HG03432 (cell line): ENCODE measurements at regions not wholly inside any gene's neighbourhood (a gene's known extent, or its start where the extent isn't known, plus 50 kb on each side); places are given as distances from the start of the nearest gene placed in this dataset.

ENCODE experiments used
- ATAC-seq: cut with Tn5 transposase; IDR thresholded peaks from one replicate; pipeline ENCODE4 v1.9.1; 2021; ENCODE audit warnings: mild to moderate bottlenecking, moderate library complexity; ENCODE audit not compliant: unreplicated experiment

- ATAC-seq: no peak
Measured at GRCh38 chr6:145031001-145031400, 704.3 kb downstream of the EPM2A start.

- no peak for ATAC-seq
Measured at GRCh38 chr6:145031962-145032361, 703.4 kb downstream of the EPM2A start.

GRCh38 chr6:145032562-145033145, 702.7 kb downstream of the EPM2A start:
- ATAC-seq: no peak

- ATAC-seq: no peak
Measured at GRCh38 chr6:145034664-145035063, 700.7 kb downstream of the EPM2A start.

- no peak for ATAC-seq
Measured at GRCh38 chr6:145036236-145036635, 699.1 kb downstream of the EPM2A start.

GRCh38 chr6:145036848-145037567, 698.3 kb downstream of the EPM2A start:
- no peak for ATAC-seq

- ATAC-seq: no peak
Measured at GRCh38 chr6:145042559-145042958, 692.8 kb downstream of the EPM2A start.

- no peak for ATAC-seq
Measured at GRCh38 chr6:145043926-145044500, 691.3 kb downstream of the EPM2A start.

GRCh38 chr6:145044641-145045246, 690.6 kb downstream of the EPM2A start:
- no peak for ATAC-seq

GRCh38 chr6:145045582-145045981, 689.7 kb downstream of the EPM2A start:
- no peak for ATAC-seq

GRCh38 chr6:145047891-145048290, 687.4 kb downstream of the EPM2A start:
- ATAC-seq: no peak

- no peak for ATAC-seq
Measured at GRCh38 chr6:145051661-145052060, 683.7 kb downstream of the EPM2A start.

GRCh38 chr6:145055567-145055966, 679.8 kb downstream of the EPM2A start:
- ATAC-seq: no peak

GRCh38 chr6:145060714-145061113, 674.6 kb downstream of the EPM2A start:
- no peak for ATAC-seq

GRCh38 chr6:145063091-145063490, 672.2 kb downstream of the EPM2A start:
- ATAC-seq: no peak

- no peak for ATAC-seq
Measured at GRCh38 chr6:145067430-145067829, 667.9 kb downstream of the EPM2A start.

- ATAC-seq: no peak
Measured at GRCh38 chr6:145068577-145068976, 666.7 kb downstream of the EPM2A start.

- no peak for ATAC-seq
Measured at GRCh38 chr6:145069966-145070365, 665.4 kb downstream of the EPM2A start.

GRCh38 chr6:145070791-145071190, 664.5 kb downstream of the EPM2A start:
- no peak for ATAC-seq

GRCh38 chr6:145071836-145072235, 663.5 kb downstream of the EPM2A start:
- no peak for ATAC-seq

- ATAC-seq: no peak
Measured at GRCh38 chr6:145073811-145074210, 661.5 kb downstream of the EPM2A start.

GRCh38 chr6:145074805-145075204, 660.5 kb downstream of the EPM2A start:
- ATAC-seq: no peak
